Activated CD4-positive, alpha-beta T cell treated with anti-CD3 and anti-CD28 coated beads, Interleukin-2, amount 50 U/mL, for 48 hours (primary cell): ENCODE measurements at regions not wholly inside any gene's neighbourhood (a gene's known extent, or its start where the extent isn't known, plus 50 kb on each side); places are given as distances from the start of the nearest gene placed in this dataset.
"Not testable (repeated sequence)": the region's sequence is repeated elsewhere in the genome, so short reads cannot be mapped to it uniquely, and the experiment has no call there.

Experiments
- DNase-seq, 2 experiments: peaks; one replicate each; pipeline ENCODE4 v3.0.0-alpha.2; 2020

- DNase-seq, result no peak
Observed at GRCh38 chr16:54985156-54985555, 54.5 kb downstream of the IRX5 start.

GRCh38 chr16:54985668-54986067, 55.0 kb downstream of the IRX5 start:
- DNase-seq, result no peak

GRCh38 chr16:54986409-54986808, 55.7 kb downstream of the IRX5 start:
- no peak for DNase-seq

GRCh38 chr16:54987081-54987480, 56.4 kb downstream of the IRX5 start:
- no peak for DNase-seq

- no peak for DNase-seq
Observed at GRCh38 chr16:54991525-54991924, 60.9 kb downstream of the IRX5 start.

- not testable (repeated sequence) for DNase-seq
Observed at GRCh38 chr16:54991946-54992345, 61.3 kb downstream of the IRX5 start.

GRCh38 chr16:54993106-54993895, 62.6 kb downstream of the IRX5 start:
- DNase-seq, result no peak

GRCh38 chr16:54996186-54996585, 65.5 kb downstream of the IRX5 start:
- no peak for DNase-seq

- no peak for DNase-seq
Observed at GRCh38 chr16:54998834-54999233, 68.2 kb downstream of the IRX5 start.

- DNase-seq, result no peak
Observed at GRCh38 chr16:54999481-54999880, 68.8 kb downstream of the IRX5 start.

- no peak for DNase-seq
Observed at GRCh38 chr16:55000595-55000994, 69.9 kb downstream of the IRX5 start.

GRCh38 chr16:55001931-55002330, 71.3 kb downstream of the IRX5 start:
- no peak for DNase-seq

GRCh38 chr16:55002419-55002818, 71.8 kb downstream of the IRX5 start:
- DNase-seq, result no peak

- DNase-seq, result no peak
Observed at GRCh38 chr16:55003306-55003705, 72.6 kb downstream of the IRX5 start.

GRCh38 chr16:55003916-55004315, 73.3 kb downstream of the IRX5 start:
- DNase-seq, result no peak

- DNase-seq, result no peak
Observed at GRCh38 chr16:55007504-55007903, 76.8 kb downstream of the IRX5 start.

- no peak for DNase-seq
Observed at GRCh38 chr16:55008836-55009510, 78.3 kb downstream of the IRX5 start.

GRCh38 chr16:55009581-55009980, 78.9 kb downstream of the IRX5 start:
- DNase-seq, result no peak

GRCh38 chr16:55010492-55011160, 80.0 kb downstream of the IRX5 start:
- no peak for DNase-seq

- DNase-seq, result no peak
Observed at GRCh38 chr16:55012362-55012761, 81.7 kb downstream of the IRX5 start.

GRCh38 chr16:55012793-55013192, 82.1 kb downstream of the IRX5 start:
- no peak for DNase-seq

GRCh38 chr16:55014022-55014421, 83.4 kb downstream of the IRX5 start:
- no peak for DNase-seq

GRCh38 chr16:55015181-55015913, 84.7 kb downstream of the IRX5 start:
- no peak for DNase-seq
